KMS-11 (cell line): ENCODE measurements at regions not wholly inside any gene's neighbourhood (a gene's known extent, or its start where the extent isn't known, plus 50 kb on each side); places are given as distances from the start of the nearest gene placed in this dataset.

Experiments
- H2AFZ ChIP-seq: fragments of 200-600 bp; sonication (generic); 2 replicates; pipeline ENCODE4 v1.6.1; 2016; ENCODE audit warnings: antibody characterized with exemption, mixed run types, low read depth
- H3K27ac ChIP-seq: fragments of 200-600 bp; sonication (generic); 2 replicates; pipeline ENCODE4 v1.6.1; 2016; ENCODE audit warnings: mild to moderate bottlenecking, mixed run types
- H3K27me3 ChIP-seq: fragments of 200-600 bp; sonication (generic); 2 replicates; pipeline ENCODE4 v1.6.1; 2017; ENCODE audit warnings: mild to moderate bottlenecking, low read depth, mixed run types, moderate library complexity; ENCODE audit not compliant: insufficient read depth
- H3K36me3 ChIP-seq: fragments of 200-600 bp; sonication (generic); 2 replicates; pipeline ENCODE4 v1.6.1; 2017; ENCODE audit warnings: mild to moderate bottlenecking, mixed run types; ENCODE audit not compliant: insufficient read depth
- H3K4me1 ChIP-seq: fragments of 200-600 bp; sonication (generic); 2 replicates; pipeline ENCODE4 v1.6.1; 2016; ENCODE audit warnings: mild to moderate bottlenecking, low read depth, mixed run types; ENCODE audit not compliant: poor library complexity, severe bottlenecking
- H3K4me2 ChIP-seq: fragments of 200-600 bp; sonication (generic); 2 replicates; pipeline ENCODE4 v1.7.0; 2016; ENCODE audit warnings: mild to moderate bottlenecking, mixed run types
- H3K4me3 ChIP-seq: fragments of 200-600 bp; sonication (generic); IDR thresholded peaks from 2 replicates; pipeline ENCODE4 v1.6.1; 2017; ENCODE audit warnings: low read depth, low read length, mixed read lengths; ENCODE audit not compliant: insufficient read depth
- H3K79me2 ChIP-seq: fragments of 200-600 bp; sonication (generic); 2 replicates; pipeline ENCODE4 v1.6.1; 2016; ENCODE audit warnings: low read depth, mixed run types; ENCODE audit not compliant: insufficient read depth
- H3K9ac ChIP-seq: fragments of 200-600 bp; sonication (generic); 2 replicates; pipeline ENCODE4 v1.6.1; 2016; ENCODE audit warnings: mild to moderate bottlenecking, mixed run types
- H4K20me1 ChIP-seq: fragments of 200-600 bp; sonication (generic); 2 replicates; pipeline ENCODE4 v1.6.1; 2016; ENCODE audit warnings: mild to moderate bottlenecking, mixed run types; ENCODE audit not compliant: insufficient read depth
- TF ChIP-seq, protein P1 (sequence below): fragments of 200-600 bp; sonication (generic); conservative IDR thresholded peaks from 2 replicates; pipeline ENCODE4 v1.6.1; 2017; ENCODE audit warnings: low read depth, mild to moderate bottlenecking, antibody characterized with exemption, low read length, moderate library complexity, mixed read lengths

DNA sequence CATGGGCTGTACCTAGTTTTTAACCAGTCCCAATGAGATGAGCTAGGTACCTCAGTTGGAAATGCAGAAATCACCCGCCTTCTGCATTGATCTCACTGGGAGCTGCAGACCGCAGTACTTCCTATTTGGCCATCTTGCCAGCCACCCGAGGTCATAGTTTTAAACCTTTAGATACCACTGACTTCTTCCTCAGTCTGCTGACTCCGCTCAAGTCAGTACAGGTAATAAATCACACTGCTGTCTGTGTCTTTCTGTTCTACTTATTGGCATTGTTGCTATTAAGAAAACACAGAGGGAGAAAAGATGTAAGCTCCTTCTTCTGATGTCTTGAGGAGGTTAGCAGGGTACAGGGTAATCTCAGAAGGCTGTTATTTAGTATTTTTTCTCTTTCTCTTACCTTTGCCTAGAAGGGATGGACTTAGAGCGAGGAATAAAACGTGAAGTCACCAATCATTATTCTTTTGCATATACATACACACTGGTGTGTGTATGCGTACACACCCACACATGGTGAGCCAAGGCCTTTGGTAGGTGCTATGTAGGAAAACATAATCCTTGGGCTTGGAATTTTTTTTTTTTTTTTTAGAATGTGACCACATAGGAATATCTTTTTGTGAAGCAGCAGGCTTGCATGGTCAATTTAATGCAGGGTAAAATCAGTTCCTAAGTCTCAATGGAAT is 197.2 kb downstream of the EDEM1 start:
- no peak overlapping the region for H3K4me3 ChIP-seq
- no peak overlapping the region for H3K4me2 ChIP-seq
- TF ChIP-seq, protein P1, sequence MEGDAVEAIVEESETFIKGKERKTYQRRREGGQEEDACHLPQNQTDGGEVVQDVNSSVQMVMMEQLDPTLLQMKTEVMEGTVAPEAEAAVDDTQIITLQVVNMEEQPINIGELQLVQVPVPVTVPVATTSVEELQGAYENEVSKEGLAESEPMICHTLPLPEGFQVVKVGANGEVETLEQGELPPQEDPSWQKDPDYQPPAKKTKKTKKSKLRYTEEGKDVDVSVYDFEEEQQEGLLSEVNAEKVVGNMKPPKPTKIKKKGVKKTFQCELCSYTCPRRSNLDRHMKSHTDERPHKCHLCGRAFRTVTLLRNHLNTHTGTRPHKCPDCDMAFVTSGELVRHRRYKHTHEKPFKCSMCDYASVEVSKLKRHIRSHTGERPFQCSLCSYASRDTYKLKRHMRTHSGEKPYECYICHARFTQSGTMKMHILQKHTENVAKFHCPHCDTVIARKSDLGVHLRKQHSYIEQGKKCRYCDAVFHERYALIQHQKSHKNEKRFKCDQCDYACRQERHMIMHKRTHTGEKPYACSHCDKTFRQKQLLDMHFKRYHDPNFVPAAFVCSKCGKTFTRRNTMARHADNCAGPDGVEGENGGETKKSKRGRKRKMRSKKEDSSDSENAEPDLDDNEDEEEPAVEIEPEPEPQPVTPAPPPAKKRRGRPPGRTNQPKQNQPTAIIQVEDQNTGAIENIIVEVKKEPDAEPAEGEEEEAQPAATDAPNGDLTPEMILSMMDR, result no peak
- no peaks in the 10 kb centered on the region for H3K36me3 ChIP-seq
- no peak overlapping the region for H3K9ac ChIP-seq
- H2AFZ ChIP-seq, result no peak overlapping the region
- H3K27me3 ChIP-seq, result no peaks in the 10 kb centered on the region
- H3K27ac ChIP-seq, result no peak overlapping the region
- H3K4me1 ChIP-seq, result peaks cover 4% of the 10 kb centered on the region
- H4K20me1 ChIP-seq, result no peaks in the 10 kb centered on the region
- H3K79me2 ChIP-seq, result no peaks in the 10 kb centered on the region

DNA sequence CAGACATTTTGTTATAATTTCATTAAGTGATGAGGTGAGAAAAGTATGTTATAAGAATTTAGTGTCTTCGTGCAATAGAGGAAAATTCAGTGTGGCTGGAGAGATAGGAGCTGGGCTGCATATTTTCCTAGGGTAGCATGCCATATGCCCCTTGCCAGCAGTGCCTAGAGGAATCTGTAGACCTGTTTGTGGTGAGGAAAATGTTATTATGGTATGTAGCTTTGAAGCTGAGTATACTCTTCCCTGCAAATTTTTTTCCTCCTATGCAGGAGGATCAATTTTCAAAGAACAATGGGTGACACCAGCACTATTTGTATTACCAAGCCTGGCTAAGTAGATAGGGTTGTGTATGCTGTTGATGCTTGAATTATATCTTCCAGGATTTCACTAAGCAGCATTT is 200.6 kb downstream of the EDEM1 start:
- Histone ChIP-seq H3K27ac (no peak overlapping the region), H3K4me3 (no peak overlapping the region), H2AFZ (no peak overlapping the region), H3K79me2 (no peaks in the 10 kb centered on the region), H3K4me1 (peaks cover 4% of the 10 kb centered on the region), H3K4me2 (no peak overlapping the region), H3K36me3 (no peaks in the 10 kb centered on the region), H3K9ac (no peak overlapping the region), H3K27me3 (no peaks in the 10 kb centered on the region), H4K20me1 (no peaks in the 10 kb centered on the region)
- TF ChIP-seq, protein P1, result no peak

DNA sequence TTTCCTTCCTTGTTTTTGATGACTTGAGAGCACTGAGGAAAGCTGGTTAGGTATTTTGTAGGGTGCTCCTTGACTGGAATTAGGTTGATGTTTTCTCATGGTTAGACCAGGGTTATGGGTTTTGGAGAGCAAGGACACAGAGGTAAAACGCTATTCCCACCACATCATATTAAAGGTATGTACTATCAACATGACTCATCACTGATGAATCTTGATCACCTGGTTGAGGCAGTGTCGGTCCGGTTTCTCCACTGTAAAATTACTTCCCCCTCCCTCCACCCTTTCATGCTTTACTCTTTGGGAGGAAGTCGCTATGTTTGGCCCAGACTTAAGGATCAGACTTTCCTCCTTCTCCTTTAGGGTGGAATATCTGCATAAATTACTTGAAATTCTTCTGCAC is 201.6 kb downstream of the EDEM1 start:
- H3K79me2 ChIP-seq, result no peaks in the 10 kb centered on the region
- no peaks in the 10 kb centered on the region for H3K36me3 ChIP-seq
- H3K27ac ChIP-seq, result no peak overlapping the region
- H3K27me3 ChIP-seq, result no peaks in the 10 kb centered on the region
- no peak overlapping the region for H3K9ac ChIP-seq
- H3K4me3 ChIP-seq, result no peak overlapping the region
- H3K4me2 ChIP-seq, result no peak overlapping the region
- TF ChIP-seq, protein P1, result no peak
- H4K20me1 ChIP-seq, result no peaks in the 10 kb centered on the region
- no peak overlapping the region for H2AFZ ChIP-seq
- no peaks in the 10 kb centered on the region for H3K4me1 ChIP-seq

DNA sequence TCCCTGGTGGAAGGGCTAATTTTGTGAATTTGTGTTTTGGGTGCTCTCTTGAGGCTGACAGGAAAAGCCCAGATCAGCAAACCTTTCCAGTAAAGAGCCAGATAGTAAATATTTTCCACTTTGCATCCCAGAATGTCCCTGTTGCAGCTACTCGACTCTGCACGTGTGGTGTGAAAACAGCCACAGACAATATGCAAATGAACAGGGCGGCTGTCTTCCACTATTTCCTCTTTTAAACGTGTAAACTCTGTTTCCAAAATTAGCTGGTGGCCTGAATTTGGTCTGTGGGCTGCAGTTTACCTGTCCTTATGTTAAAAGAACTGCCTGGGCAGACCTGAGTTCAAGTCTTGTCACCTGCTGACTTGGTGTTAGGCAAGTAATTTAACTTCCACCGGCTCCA is 202.7 kb downstream of the EDEM1 start:
- TF ChIP-seq, protein P1, result no peak
- Histone ChIP-seq H3K4me2 (no peak overlapping the region), H2AFZ (no peak overlapping the region), H3K36me3 (no peaks in the 10 kb centered on the region), H3K9ac (no peak overlapping the region), H3K4me3 (no peak overlapping the region), H4K20me1 (no peaks in the 10 kb centered on the region), H3K27me3 (no peaks in the 10 kb centered on the region), H3K79me2 (no peaks in the 10 kb centered on the region), H3K4me1 (no peaks in the 10 kb centered on the region), H3K27ac (no peak overlapping the region)
